Choroid plexus epithelial cell (primary cell): ENCODE measurements at regions not wholly inside any gene's neighbourhood (a gene's known extent, or its start where the extent isn't known, plus 50 kb on each side); places are given as distances from the start of the nearest gene placed in this dataset.
A peak's percentile ranks its signal among the peaks of the same experiment; 100 is the strongest.

Experiments used
- DNase-seq: peaks from one replicate; pipeline ENCODE4 v3.0.0-alpha.2; 2010; ENCODE audit warnings: low read depth
- H3K4me3 ChIP-seq: 2 replicates; pipeline ENCODE4 v1.5.1; 2011; ENCODE audit warnings: low read depth, mild to moderate bottlenecking, control low read depth, low read length, moderate library complexity
- TF ChIP-seq, protein P1 (sequence below): conservative IDR thresholded peaks from 2 replicates; pipeline ENCODE4 v1.5.1; 2011; ENCODE audit warnings: low read depth, mild to moderate bottlenecking, control low read depth, inconsistent platforms, low read length, moderate library complexity

DNA sequence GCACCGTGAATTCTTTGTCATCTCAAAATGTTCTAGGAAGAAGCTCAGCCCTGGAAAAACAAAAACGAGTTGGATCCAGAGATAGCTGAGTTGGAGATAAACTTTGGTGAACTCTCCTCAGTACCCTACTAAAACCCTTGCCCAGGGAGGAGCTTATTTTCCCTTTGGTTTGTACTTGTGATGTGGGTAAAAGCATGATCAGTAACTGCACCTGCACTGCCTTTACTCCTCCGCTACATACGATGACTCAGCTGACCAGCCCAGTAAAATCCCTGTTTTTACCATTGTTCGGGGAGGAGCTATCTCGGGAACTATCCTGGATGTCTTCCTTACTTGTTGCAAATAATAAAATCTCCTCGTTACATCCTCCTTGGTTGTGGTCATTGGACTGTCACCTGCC lies 359.3 kb downstream of the SH2D4B start:
- DNase-seq, result no peak
- H3K4me3 ChIP-seq, result no peak overlapping the region
- TF ChIP-seq, protein P1, sequence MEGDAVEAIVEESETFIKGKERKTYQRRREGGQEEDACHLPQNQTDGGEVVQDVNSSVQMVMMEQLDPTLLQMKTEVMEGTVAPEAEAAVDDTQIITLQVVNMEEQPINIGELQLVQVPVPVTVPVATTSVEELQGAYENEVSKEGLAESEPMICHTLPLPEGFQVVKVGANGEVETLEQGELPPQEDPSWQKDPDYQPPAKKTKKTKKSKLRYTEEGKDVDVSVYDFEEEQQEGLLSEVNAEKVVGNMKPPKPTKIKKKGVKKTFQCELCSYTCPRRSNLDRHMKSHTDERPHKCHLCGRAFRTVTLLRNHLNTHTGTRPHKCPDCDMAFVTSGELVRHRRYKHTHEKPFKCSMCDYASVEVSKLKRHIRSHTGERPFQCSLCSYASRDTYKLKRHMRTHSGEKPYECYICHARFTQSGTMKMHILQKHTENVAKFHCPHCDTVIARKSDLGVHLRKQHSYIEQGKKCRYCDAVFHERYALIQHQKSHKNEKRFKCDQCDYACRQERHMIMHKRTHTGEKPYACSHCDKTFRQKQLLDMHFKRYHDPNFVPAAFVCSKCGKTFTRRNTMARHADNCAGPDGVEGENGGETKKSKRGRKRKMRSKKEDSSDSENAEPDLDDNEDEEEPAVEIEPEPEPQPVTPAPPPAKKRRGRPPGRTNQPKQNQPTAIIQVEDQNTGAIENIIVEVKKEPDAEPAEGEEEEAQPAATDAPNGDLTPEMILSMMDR, result no peak

DNA sequence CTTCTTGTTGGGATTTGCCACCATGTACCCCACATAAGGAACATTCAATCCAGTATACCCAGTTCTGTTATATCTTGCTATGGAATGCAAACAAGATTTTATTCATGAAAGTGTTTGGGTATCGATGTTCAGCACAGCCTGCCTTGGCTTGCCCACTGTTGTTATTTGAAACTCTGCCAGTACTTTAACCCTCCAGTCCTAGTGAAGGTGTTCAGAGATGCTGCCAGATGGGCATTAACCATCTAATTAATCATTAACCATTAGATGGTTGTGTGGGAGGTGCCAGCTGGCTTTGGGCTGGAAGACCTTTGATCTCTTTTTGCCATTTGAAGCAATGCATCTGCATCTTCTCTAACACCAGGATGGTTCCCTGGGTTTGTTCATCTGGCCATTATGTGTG lies 363.0 kb downstream of the SH2D4B start:
- TF ChIP-seq, protein P1, result no peak
- H3K4me3 ChIP-seq, result no peak overlapping the region
- DNase-seq, result no peak

DNA sequence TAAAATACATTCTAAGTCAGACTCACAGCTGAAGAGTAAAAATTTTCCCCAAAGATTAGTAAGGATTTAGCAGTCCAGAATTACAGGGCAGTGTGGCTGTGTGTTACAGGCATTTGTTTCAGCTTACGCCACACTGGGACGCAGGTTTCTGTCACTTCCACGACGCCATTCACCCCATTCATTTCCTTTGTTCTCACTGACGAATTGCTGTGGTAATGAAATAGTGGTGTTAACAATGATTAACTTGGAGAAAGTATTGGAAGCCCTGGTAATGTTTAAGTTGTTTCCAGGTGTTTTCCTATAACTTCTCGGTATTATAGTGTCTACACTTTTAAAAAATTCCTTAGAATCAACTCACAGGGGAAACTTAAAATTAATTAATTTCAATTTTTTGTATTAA lies 370.9 kb downstream of the SH2D4B start:
- TF ChIP-seq, protein P1, result no peak
- DNase-seq, result no peak
- no peak overlapping the region for H3K4me3 ChIP-seq

DNA sequence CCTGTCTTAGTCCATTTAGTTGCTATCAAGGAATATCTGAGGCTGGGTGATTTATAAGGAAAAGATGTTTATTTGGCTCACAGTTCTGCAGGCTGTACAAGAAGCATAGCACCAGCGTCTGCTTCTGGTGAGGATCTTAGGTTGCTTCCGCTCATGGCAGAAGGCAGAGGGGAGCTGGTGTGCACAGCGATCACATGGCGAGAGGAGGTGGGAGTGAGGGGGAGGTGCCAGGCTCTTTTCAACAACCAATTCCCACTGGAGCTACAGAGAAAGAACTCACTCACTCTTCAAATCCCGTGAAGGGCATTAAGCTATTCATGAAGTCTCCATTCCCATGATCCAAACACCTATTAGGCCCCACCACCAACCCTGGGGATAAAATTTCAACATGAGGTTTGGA lies 371.6 kb downstream of the SH2D4B start:
- TF ChIP-seq, protein P1, result no peak
- DNase-seq, result no peak
- H3K4me3 ChIP-seq, result no peak overlapping the region

DNA sequence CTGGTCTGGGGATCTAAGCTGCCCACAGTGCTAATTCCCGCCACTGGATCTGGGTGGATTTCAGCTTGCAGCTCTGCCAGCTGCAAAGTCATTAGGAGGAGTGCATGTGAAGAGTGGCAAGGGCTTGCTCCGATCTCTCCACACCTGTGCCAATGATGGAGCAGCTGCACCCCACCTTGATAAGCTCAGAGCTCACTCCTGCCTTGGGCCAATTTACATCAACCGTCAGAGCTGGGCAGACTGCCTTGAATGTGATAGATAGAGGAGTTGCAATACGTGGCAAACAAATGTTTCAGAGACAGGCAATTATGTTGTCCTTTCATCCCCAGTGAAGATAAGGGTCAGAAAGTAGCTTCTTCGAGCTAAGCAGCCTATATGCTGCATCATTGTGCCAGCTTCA lies 379.9 kb downstream of the SH2D4B start:
- no peak for DNase-seq
- TF ChIP-seq, protein P1, result no peak
- no peak overlapping the region for H3K4me3 ChIP-seq

DNA sequence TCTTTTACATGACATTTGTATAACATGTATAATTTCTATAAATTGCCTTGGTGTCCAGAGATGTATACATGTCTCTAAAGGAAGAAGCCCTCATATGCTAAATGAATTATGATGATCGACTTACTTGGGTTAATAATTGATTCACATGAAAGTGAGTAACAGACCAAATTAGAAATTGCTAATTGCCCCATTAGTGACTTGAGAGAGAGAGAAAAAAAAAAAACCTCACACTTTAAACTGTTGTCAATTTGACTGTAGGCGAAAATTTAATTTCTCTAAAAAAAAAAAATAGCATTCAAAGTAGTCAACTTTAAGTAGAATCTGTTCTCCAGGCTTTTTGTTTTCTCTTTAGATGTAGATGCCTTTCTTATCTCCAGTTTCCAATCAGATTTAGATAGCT lies 383.3 kb downstream of the SH2D4B start:
- DNase-seq, result no peak
- TF ChIP-seq, protein P1, result no peak
- H3K4me3 ChIP-seq, result no peak overlapping the region

DNA sequence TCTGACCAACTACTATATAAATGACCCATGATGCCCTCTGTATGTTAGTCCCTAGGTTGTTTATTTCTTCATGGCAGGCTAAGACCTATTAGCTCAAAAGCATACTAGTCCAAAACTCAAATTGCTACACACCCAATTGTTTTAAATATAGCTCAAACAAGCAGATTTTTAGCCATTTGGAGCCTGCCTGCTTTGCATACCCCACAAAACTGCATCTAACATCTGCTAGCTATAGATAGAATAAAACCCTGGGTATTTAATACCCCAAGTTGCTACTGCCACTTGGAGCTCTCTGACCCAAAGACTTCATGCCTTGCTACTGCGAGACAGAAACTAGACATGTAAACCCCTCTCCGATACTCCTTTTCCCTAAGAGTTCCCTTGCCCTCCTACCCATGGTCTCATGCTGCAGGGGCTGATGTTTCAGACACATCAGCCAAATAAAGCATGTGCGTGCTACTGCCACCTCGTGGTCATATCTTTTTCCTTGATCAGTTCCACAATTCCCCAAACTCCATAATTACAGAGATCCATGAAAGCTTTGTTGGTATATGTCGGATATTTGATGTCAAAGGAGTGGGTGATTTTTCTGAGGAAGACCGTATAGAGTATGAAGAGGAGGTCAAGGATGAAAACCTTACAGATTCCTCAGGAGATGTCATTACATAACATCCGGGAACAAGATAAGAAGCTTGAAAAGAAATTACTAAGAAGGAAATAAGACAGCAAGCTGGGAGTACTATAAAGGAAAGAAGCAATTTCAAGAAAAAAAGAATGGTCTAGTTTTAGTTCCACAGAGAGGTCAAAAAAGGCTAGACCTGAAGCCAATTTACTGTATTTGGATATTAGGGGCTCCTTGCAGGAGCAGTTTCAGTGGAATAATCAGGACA lies 386.6 kb downstream of the SH2D4B start:
- DNase-seq, result peak; percentile 58
- TF ChIP-seq, protein P1, result peak; percentile 68
- no peak overlapping the region for H3K4me3 ChIP-seq
